SIG-M5 (cell line): ENCODE measurements at regions not wholly inside any gene's neighbourhood (a gene's known extent, or its start where the extent isn't known, plus 50 kb on each side); places are given as distances from the start of the nearest gene placed in this dataset.
"Not testable (repeated sequence)": the region's sequence is repeated elsewhere in the genome, so short reads cannot be mapped to it uniquely, and the experiment has no call there.

ENCODE experiments used
- DNase-seq: peaks from one replicate; lab custom pipeline; 2025; lab: John Stamatoyannopoulos, UW

DNA sequence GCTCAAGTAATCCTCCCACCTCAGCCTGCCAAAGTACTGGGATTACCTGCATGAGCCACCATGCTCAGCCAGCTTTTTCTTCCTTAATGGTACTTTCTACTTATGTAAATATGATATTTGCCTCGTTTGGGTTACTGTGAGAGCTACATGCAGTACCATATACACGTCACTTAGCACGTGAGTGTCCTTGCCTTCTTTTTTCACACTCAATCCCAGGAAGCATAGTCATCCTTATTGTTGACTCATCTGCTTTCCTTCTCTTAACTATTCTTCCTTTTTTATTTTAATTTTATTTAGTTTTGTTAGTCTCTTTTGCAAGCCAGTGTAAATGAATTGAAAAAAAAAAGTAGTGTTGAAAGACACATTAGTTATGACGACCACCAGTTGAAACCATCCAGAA is 205.9 kb downstream of the HIPK3 start:
- no peak for DNase-seq

DNA sequence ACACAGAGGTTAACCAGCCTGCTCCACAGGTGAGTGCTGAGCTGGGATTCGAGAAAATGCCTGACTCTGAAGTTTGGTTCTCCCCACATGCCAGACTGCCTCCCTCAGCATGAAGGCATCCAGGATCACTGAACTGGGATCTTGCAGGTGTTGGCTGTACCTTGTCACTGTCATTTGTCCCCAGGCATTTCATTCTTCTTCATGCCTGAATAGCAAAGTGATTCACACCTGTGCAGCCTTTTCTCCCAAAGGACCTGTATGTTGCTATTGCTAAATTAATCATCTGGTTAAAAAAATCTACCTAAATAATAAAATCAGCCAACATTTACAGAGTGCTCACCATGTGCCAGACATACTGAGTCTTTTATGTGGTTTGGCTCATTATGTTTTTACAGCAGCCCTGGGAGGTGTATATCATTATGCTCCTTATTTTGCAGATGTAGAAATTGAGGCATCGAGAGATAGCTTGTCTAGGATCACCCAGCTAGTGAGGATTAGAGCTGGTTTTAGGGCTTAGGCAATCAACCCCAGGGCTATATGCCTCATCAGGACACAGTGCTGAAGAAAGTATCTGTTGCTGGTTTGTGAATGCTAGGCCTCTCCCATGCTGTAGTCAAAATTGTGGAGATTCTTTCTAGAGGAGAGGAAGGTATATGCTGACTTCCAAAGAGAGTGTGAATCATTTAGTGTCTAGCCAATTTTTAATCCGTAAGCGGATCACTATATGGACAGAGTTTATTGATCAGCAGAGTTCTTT is 204.4 kb downstream of the HIPK3 start:
- DNase-seq = no peak

DNA sequence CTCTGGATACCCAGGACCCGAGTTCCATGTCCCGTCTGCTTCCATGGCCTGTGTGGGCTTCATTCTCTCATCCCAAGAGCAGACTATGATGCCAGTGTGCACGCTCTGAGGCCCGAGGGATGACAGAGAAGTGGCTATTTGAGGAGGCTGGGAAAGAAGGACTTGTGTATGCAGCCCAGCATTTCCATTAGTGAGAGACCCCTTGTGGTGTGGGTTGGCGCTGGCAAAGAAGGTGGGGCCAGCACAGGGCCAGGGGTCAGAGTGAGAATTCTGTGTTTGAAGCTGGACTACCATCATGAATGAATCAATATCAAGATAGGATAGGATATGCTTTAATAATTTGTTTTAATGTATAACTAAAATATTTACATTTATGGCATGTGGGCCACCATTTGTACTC is 200.8 kb downstream of the HIPK3 start:
- no peak for DNase-seq

DNA sequence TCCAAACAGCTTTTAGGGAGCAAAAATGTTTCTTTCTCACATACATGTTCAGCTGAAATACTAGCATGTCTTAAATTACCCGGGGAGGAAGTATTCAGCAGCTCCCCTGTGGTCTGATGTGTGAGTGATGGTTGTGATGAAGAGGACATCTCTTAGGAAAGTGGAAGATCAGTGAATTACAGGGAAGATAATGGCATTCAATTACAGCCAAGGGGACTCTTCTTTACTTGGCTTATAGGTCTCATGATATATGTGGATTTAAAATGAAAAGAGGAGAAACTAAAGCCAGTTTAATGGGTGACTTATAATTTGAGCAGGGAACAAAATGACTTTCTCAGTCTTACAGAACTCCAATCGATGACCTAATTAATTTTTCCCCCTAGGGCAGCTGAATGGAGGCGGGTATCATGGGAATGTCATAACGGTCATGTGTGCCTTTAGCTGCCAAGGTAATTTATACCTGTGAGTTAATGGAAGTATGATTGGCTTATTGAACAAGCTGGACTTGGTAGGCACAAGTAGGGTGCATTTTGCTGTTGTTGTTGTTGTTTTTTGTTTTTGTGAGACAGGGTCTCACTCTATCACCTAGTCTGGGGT is 198.8 kb downstream of the HIPK3 start:
- no peak for DNase-seq

DNA sequence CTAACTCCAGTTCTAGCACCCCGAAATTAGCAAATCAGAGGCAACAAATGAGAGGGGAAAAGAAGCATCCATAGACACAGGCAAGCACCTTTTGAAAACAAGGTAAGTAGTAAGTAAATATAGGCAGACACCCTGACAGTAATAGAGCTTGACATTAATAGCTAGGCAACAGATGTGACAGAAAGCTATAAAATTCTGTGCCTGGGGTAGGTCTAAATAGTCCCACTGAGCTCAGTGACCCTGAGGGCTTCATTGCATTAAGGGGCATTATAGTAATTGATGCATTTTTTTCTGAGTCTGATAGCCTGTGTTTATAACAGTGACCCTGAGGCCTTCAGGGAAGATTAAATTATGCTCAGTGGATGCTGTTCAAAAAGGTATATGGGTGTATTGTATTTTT is 197.1 kb downstream of the HIPK3 start:
- DNase-seq = no peak

DNA sequence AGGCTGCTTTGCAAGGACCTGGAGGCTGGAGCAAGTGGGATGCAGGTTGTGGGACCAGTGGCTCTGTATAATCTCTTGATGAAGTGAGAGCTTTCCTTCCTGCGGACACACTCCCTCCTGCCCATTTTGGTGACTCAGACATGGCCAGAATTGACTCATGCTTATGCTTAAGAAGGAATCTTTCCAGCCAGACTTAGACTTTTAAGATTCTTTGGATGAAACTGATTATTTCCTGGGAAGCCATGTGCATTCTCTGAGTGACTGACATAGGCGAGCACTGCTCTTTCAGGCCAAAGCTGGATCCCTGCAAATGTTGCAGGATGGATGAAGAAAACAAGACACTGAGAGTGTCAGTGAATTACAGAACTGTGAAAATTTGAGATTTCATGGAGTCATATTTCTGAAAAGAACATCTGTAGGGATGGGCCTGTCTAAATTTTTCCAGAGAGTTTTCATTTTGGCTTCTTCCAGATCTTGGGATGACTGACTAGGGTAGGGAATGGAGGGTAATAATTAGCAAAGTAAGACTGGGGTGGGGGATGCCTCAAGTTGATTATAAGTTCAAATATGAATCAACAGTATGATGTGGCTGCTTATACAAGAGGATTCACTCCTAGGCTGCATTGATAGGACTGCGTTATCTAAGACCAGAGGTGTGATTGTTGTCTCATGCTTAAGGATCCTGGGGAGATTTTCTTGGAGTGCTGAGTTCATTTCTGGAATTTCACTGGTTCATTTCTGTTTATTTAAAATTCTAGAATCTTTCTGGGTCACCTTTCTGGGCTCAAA is 195.8 kb downstream of the HIPK3 start:
- no peak for DNase-seq

DNA sequence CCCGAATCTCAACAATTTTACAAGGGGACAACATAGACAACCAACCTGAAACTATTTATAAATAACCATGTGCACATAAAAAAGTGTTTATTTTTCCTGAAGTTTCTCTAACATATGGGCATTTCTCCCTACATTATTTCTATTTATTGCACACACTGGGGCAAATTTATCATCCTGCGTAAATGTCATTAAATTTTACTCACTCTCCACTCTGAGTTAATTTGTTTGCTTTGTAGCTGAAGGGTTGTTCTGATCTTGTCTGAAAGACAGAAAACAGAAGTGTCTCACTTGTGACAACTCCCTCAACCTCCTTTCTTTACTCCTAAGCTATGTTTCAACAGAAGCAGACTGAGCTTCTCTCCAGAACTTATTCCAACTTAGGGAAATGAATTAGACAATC is 194.2 kb downstream of the HIPK3 start:
- no peak for DNase-seq

DNA sequence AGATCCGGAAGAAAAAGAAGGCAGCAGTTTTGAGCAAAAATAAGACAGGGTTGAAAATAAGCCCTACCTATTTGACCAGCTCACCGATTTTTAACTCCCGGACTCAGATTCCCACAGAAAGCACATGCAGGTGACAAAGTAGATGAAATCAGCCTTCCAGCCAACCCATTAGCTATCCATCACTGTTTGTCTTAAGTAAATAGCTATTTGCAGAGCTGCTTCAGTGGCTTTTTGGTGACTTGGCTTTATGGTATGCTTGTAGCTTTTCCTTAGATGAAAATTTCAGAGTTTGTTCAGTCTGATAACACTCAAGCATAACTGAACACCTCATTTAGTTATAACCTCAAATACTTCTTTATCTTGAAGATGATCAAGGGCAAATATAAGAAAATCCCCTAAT is 192.6 kb downstream of the HIPK3 start:
- DNase-seq = no peak

DNA sequence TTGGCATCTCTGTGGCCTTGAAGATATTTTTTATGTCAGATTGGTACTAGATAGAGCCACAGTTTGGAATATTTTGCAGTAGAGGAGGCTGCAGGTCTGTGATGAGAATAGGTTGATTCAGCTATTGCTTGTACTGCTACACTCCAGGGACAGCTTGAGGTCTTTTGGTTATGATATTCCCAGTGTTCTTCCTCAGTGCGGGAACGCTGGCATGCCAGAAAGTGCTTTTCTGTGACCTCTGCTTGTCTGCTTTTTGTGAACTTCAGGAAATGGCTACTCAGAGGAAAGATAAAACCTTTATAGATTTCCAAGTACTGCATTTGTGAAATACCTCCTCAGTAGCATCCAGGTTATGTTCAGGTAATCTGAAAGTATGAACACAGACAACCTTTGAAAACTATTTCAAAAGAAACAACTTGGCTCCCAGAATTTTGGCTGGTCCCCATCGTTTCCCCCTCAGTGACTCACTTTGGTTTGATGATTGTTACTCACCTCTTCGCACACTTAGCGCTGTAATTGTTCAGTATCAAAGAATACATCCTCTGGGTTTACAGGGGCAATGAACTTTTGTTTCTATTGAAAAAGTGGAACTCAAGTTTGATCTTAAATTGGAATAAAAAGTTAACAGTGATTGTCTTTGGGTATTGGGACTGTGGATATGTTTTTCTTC is 191.4 kb downstream of the HIPK3 start:
- no peak for DNase-seq

DNA sequence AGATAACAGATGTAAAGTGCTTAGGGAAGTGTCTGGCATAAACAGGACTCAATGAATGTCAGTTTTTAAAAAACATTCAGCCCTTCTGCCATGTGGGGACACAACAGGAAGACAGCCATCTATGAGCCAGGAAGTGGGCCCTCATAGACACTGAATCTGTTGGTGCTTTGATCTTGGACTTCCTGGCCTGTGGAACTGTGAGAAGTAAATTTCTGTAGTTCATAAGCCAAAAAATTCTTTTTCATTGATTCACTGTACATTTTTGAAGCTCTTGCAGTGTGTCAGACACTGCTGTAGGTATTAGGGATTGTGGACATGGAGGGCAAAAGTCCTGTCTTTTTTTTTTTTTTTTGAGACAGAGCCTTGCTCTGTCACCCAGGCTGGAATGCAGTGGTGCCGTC is 188.6 kb downstream of the HIPK3 start:
- DNase-seq = no peak

DNA sequence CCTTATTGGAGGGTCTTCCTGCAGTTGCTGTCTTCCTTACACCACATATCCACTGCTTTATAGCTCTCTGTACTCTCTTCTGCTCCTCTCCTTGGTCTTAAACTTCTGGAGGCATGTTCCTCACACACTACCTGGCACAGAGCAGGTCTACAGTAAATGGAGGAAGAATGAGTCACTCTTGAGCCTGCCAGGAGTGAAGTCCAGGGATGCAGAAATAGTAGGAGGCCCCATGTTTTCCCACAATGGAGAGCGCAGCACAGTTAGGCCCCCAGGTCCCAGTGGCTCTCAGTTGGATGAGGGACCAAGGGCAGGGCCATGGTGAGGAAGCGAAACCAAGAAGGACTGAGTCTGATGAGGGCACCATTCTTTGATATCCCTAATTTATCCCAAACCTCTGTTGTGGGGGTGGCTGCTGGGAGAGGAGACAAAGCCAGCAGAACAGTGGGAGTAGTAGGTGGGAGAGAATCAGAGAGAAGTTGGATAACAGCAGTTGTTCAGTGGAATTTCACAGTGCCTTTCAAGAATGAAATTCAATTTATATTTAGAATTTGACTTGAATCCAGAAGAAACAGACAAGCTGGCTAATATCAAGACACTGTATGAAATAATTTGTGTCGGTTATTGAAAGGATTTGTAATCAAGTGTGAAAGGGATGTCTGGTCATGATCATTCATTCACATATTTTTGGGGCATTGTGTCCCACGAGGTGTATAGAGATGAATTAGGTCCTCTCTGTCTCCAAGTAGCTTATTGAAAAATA is 187.8 kb downstream of the HIPK3 start:
- DNase-seq = no peak

DNA sequence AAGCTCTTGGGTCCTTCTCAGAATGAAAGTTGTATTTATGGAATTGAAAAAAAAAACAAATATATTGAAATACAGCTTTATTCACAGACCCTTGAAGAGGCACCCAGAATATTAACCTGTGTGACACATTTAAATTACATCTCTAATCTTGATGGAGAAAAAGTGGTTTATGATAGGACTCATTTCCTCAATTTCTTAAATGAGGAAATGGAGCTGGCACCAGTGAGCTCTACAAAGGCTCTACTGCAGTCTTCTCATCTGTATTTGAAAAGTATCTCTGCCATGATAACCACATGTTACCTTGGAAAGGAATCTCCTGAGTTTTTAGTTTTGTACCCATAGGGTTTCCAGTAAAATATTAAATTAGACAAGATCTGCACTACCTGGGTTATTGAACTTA is 186.5 kb downstream of the HIPK3 start:
- no peak for DNase-seq

DNA sequence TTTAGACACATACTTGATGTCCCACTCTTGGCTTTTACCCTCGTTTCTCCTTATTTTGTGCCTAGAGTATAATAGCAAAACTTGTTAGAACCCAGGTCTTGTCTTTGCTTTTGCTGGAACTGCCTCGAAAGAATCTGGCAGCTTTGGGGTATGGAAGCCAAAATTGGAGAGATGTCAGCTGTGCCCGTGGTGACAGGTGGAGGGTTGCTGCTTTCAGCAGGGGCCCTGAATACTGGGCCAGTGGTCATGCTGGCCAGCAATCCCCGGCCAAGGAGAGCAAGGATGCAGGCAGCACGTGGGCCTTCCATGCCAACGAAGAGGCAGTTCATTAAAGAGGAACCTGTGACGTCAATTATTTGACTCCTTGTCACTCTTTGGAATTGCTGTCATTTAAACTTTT is 181.1 kb downstream of the HIPK3 start:
- no peak for DNase-seq

DNA sequence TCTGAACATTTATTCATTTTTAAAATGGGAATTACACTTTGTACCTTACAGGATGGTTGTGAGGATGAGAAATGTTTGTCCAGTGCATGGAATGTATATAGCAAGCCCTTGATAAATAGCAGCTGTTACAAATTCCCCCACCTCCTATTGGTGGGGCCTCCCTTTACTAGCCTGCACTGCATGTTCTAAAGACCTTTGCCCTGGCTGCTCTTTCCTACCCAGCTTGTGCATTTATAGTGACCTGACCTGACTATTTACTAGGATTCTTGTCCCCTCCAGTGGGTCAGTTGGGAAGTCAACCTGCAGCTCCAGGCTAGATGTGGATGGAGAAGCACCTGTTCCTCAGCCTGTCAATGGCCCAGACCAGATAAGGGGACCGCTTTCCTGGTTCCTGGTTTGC is 180.3 kb downstream of the HIPK3 start:
- DNase-seq = no peak

DNA sequence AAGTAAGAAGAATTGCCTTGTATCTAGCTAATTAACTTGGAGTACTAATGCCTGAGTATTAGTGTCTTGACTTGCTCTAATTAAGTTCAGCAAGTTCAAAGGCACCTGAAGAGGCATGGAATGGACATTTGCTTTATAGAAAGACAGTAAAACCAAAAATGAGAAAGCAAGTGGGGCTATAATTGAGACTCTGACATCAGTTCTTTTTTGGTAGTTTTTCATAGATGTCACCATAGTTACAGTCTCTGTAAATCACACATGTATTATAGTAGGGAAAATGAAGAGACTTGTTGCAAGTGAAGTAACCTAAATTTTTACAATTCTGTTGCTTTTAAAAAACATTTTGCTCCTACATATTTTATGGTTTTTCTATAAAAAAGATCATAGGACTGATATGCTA is 178.0 kb downstream of the HIPK3 start:
- DNase-seq = no peak

DNA sequence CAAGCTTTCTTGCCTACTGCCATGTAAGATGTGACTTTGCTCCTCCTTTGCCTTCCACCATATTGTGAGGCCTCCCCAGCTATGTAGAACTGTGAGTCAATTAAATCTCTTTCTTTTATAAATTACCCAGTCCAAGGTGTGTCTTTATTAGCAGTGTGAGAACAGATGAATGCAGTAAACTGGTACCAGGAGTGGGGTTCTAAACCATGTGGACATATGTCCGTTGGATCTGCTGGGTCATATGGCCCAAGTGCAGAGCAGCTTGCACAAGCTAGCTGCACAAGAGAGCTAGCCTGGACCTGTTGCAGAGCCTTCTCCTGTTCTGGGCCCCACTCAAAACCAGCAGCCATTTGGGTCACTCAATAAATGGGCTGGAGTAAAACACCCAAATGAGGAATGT is 177.1 kb downstream of the HIPK3 start:
- no peak for DNase-seq

DNA sequence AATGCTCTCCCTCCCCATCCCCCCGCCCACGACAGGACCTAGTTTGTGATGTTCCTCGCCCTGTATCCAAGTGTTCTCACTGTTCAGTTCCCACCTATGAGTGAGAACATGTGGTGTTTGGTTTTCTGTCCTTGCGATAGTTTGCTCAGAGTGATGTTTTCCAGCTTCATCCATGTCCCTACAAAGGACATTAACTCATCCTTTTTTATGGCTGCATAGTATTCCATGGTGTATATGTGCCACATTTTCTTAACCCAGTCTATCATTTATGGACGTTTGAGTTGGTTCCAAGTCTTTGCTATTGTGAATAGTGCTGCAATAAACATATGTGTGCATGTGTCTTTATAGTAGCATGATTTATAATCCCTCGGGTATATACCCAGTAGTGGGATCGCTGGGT is 171.3 kb downstream of the HIPK3 start:
- not testable (repeated sequence) for DNase-seq

DNA sequence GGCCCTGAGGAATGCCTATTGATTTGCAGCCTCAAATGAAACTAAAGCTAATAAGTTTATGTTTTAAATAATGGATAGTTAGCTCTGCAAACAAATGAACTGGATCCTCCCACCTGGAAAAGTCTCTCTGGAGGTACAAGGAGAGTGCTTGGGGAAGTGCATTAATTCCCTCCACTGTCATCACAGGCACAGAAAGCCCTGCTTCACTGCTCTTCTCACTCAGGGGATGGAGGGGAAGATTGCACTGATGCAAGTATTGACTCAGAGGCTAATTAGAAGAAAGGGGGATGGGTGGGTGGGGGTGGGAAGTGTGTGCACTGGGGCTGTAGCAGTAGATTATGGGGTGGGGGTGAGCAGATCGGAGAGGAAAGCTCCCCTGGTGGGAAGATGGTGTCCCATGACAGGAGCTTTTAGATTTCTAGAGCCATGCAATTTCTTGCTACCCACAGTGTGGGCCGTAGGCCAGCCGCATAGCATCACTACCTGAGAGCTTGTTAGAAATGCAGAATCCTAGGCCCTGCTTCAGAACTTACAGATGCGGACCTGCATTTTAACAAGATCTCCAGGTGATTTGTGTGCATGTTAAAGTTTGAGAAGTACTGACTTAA is 163.9 kb downstream of the HIPK3 start:
- no peak for DNase-seq

DNA sequence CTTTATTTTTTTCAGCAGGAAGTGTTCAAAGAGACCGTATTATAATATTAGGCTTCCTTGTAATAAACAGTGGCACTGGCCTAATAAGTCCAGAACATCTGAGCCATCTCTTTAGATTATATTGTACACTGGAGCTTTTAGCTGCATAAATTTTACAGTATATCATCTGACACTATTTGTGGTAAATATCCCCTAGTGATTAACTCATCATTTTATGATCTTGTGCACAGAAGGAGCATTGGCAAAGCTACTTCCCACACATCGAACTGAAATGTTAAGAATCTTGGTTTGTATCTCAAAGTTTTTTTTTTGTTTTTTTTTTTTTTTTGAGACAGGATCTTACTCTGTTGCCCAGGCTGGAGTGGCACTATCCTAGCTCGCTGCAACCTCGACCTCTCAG is 162.7 kb downstream of the HIPK3 start:
- DNase-seq = no peak

DNA sequence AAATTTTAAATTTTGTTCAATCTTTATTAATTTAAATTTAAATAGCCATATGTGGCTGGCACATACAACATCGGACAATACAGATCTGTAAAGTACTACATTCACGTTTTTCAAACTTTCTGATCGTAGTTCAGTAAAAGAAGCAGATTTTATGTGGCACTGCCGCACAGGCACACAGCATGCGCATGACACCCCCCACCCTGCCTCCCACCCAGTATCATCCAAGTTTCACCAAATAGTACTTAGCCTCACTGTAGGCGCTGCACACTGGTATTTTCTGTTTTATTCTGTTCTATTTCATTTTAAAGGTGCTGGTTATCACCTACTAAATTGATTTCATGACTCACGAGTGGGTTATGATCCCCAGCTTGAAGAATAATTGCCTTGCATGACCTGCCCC is 159.9 kb downstream of the HIPK3 start:
- DNase-seq = no peak

DNA sequence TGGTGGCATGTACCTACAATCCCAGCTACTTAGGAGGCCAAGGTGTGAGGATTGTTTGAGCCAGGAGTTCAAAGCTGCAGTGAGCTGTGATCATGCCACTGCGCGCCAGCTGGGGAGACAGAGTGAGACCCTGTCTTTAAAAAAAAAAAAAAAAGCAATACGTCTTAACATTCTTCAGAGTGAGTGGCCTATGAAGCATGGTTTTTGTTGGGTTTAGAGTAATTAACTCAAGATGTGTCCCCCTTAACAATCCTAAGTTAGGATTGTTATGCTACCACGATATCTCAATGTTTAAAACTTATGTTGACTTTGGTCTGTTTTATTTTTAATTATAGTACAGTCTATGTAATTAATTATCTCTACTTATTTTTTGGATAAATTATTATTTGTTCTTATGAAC is 156.1 kb downstream of the HIPK3 start:
- no peak for DNase-seq

DNA sequence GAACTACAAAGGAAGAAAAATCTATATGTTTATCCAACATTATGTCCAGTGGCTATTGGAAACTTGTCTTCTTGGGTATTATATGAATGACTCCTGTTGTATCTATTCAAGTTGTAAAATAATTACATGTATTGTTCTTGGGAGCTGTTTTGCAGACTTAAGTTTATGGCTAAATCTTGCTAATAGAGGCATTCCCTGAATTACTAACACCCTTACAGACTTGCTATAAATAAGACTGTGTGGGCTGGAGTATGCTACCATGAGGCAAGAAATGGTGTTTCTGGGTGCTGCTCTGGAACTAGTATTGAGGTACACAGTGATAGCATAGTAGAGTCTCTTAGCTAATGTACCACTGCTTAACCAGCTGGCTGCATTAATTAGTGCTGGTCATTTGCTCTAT is 155.1 kb downstream of the HIPK3 start:
- DNase-seq = no peak
